GM12878 (cell line): ENCODE measurements at regions not wholly inside any gene's neighbourhood (a gene's known extent, or its start where the extent isn't known, plus 50 kb on each side); places are given as distances from the start of the nearest gene placed in this dataset.

Experiments
- ATAC-seq: fragments of 200-7000 bp; cut with Tn5 transposase; 3 replicates; pipeline ENCODE4 v1.9.1; 2020; ENCODE audit warnings: mild to moderate bottlenecking, moderate library complexity
- BruUV-seq: library from RNA; stranded (reverse); fragments of 400-500 nt; replicated peaks from 2 replicates; lab custom pipeline; 2021; lab: Mats Ljungman, UMichigan
- CTCF ChIA-PET: fragments of 300-600 bp; sonication (Branson Sonifier 250); formaldehyde crosslinking; extraction: SDS; loops from one replicate; lab custom pipeline; 2021; ENCODE audit warnings: inconsistent platforms; lab: Yijun Ruan, JAX
- POLR2A ChIA-PET: fragments of 350-600 bp; formaldehyde crosslinking; extraction: SDS; loops from one replicate; lab custom pipeline; 2021; ENCODE audit warnings: inconsistent platforms; lab: Charles Lee
- RAD21 ChIA-PET: fragments of 300-600 bp; sonication (Branson Sonifier 250); formaldehyde crosslinking; loops from one replicate; lab custom pipeline; 2023; ENCODE audit warnings: antibody characterized with exemption; ENCODE audit not compliant: unreplicated experiment; lab: Charles Lee
- SMC1A ChIA-PET: fragments of 300-600 bp; sonication (Branson Sonifier 250); formaldehyde crosslinking; loops from one replicate; lab custom pipeline; 2023; ENCODE audit not compliant: unreplicated experiment, uncharacterized antibody; lab: Charles Lee
- DNase-seq: peaks from one replicate; pipeline ENCODE4 v3.0.0-alpha.2; 2011; ENCODE audit warnings: low read depth, low spot score
- FAIRE-seq: peaks from 3 replicates; lab custom pipeline; 2011; peaks lifted over from hg19 to GRCh38; lab: Jason Lieb, UNC
- H2AFZ ChIP-seq: 2 replicates; pipeline ENCODE4 v1.6.0; 2011; ENCODE audit warnings: low read depth, low read length, control low read depth; ENCODE audit not compliant: control insufficient read depth
- H3K27ac ChIP-seq: 2 replicates; pipeline ENCODE4 v1.5.1; 2011; ENCODE audit warnings: control low read depth; ENCODE audit not compliant: control insufficient read depth, insufficient read depth
- H3K27me3 ChIP-seq, 2 experiments: replicated peaks in 1 of 2; 2 replicates each; pipeline versions ENCODE4 v1.6.0 to v1.6.1; 2011; ENCODE audit warnings: low read length in 1 of 2; ENCODE audit not compliant: control insufficient read depth in 2 of 2, insufficient read depth in 2 of 2
- H3K36me3 ChIP-seq, 2 experiments: 2 replicates each; pipeline ENCODE4 v1.5.1; 2011; ENCODE audit warnings: low read length in 1 of 2; ENCODE audit not compliant: control insufficient read depth in 2 of 2, insufficient read depth in 2 of 2
- H3K4me1 ChIP-seq: 2 replicates; pipeline ENCODE4 v1.6.1; 2011; ENCODE audit warnings: mild to moderate bottlenecking, low read length, moderate library complexity, mixed read lengths; ENCODE audit not compliant: control insufficient read depth, insufficient read depth
- H3K4me2 ChIP-seq: 2 replicates; pipeline ENCODE4 v1.6.0; 2011; ENCODE audit warnings: control low read depth; ENCODE audit not compliant: control insufficient read depth, insufficient read depth
- H3K4me3 ChIP-seq: fragments of 200-600 bp; sonication (generic); 2 replicates; pipeline ENCODE4 v1.5.1; 2016
- H3K79me2 ChIP-seq: 2 replicates; pipeline ENCODE4 v1.6.0; 2011; ENCODE audit warnings: low read length; ENCODE audit not compliant: control insufficient read depth, insufficient read depth
- H3K9ac ChIP-seq: 2 replicates; pipeline ENCODE4 v1.8.0; 2011; ENCODE audit warnings: low read length, control low read depth, mixed read lengths; ENCODE audit not compliant: control insufficient read depth, insufficient read depth
- H3K9me3 ChIP-seq: replicated peaks from 3 replicates; pipeline ENCODE4 v1.5.1; 2011; ENCODE audit warnings: mild to moderate bottlenecking, low read length; ENCODE audit not compliant: control insufficient read depth, insufficient read depth
- H4K20me1 ChIP-seq: 2 replicates; pipeline ENCODE4 v1.6.0; 2011; ENCODE audit not compliant: control insufficient read depth, insufficient read depth
- BHLHE40 ChIP-seq, 2 experiments: fragments of 450-650 bp in 1 of 2; IDR thresholded peaks; 2 replicates each; pipeline ENCODE4 v1.6.1; 2011 to 2017; ENCODE audit warnings: low read depth in 2 of 2, borderline replicate concordance in 1 of 2, improper control_type of control experiment in 1 of 2, low read length in 1 of 2, mild to moderate bottlenecking in 1 of 2
- IKZF2 ChIP-seq, 2 experiments: fragments of 450-650 bp; IDR thresholded peaks; 2 replicates each; pipeline ENCODE4 v1.6.1; 2017; ENCODE audit warnings: mild to moderate bottlenecking in 2 of 2, moderate library complexity in 2 of 2
- MEF2A ChIP-seq: IDR thresholded peaks from 2 replicates; pipeline ENCODE4 v1.6.1; 2011; ENCODE audit warnings: low read depth, mild to moderate bottlenecking, low read length, moderate library complexity; ENCODE audit not compliant: insufficient read depth
- MTA2 ChIP-seq: fragments of 450-650 bp; IDR thresholded peaks from 2 replicates; pipeline ENCODE4 v1.6.1; 2016; ENCODE audit warnings: low read depth, mild to moderate bottlenecking, moderate library complexity
- POLR2AphosphoS2 ChIP-seq: IDR thresholded peaks from 2 replicates; pipeline ENCODE4 v1.6.1; 2011; ENCODE audit warnings: low read depth, mild to moderate bottlenecking, low read length, improper control_type of control experiment, moderate library complexity
- SPI1 ChIP-seq: IDR thresholded peaks from 2 replicates; pipeline ENCODE4 v1.6.1; 2011; ENCODE audit warnings: low read depth, mild to moderate bottlenecking, low read length, moderate library complexity, borderline replicate concordance; ENCODE audit not compliant: insufficient read depth
- ZNF217 ChIP-seq: fragments of 450-650 bp; IDR thresholded peaks from 2 replicates; pipeline ENCODE4 v1.6.1; 2017; ENCODE audit warnings: antibody characterized with exemption, mild to moderate bottlenecking
- WGBS: methylation state at CpG from one replicate; pipeline ENCODE4 v1.1.6; 2016; ENCODE audit warnings: low lambda C conversion rate; ENCODE audit not compliant: insufficient replicate concordance, insufficient coverage; ENCODE audit errors: missing lambda C conversion rate; 5-methylcytosine and 5-hydroxymethylcytosine counted together
- in situ Hi-C: fragments of 300-500 bp; cut with MboI; formaldehyde crosslinking; loops from 9 replicates; pipeline ENCODE4 v1.14.3; 2018; ENCODE audit warnings: mixed read lengths
- intact Hi-C: fragments of 100-400 bp; cut with micrococcal nuclease; formaldehyde crosslinking; loops from one replicate; pipeline ENCODE4 v1.14.2; 2022; ENCODE audit not compliant: unreplicated experiment

- H3K9ac ChIP-seq = no peak overlapping the region
- no peaks in the 10 kb centered on the region for H3K36me3 ChIP-seq
- BruUV-seq = no TSS peak
- ChIA-PET RAD21 (interaction anchor here (0.6 kb wide), 1 partner anchor 564 kb away, joined by 3 read pairs; no protein-coding TSS in a partner anchor), CTCF (interaction anchor here (1.0 to 1.3 kb wide), 2 partner anchors 9 to 106 kb away, joined by 4 to 5 read pairs; no protein-coding TSS in a partner anchor), POLR2A (no interaction called here), SMC1A (interaction anchor here (1.0 to 1.4 kb wide), 5 partner anchors 10 to 137 kb away, joined by 3 to 4 read pairs (median 3); no protein-coding TSS in a partner anchor)
- intact Hi-C loops (no loop called here), in situ Hi-C loops (no loop called here)
- H3K4me2 ChIP-seq = no peak overlapping the region
- H3K4me3 ChIP-seq = no peak overlapping the region
- H3K27ac ChIP-seq = no peak overlapping the region
- DNase-seq = no peak
- peak; percentile 69 for ATAC-seq
- H2AFZ ChIP-seq = no peak overlapping the region
- H3K9me3 ChIP-seq = no peaks in the 10 kb centered on the region
- no peaks in the 10 kb centered on the region for H3K79me2 ChIP-seq
- WGBS = 5% methylated on average over 1 of the region's 1 CpG
- FAIRE-seq = no peak
- H4K20me1 ChIP-seq = no peaks in the 10 kb centered on the region
- no peaks in the 10 kb centered on the region for H3K4me1 ChIP-seq
- H3K27me3 ChIP-seq = no peaks in the 10 kb centered on the region
- TF ChIP-seq MEF2A (no peak), POLR2AphosphoS2 (no peak), ZNF217 (peak; percentile 33; the same call in 1 of the 2 replicates), MTA2 (peak; percentile 23; the same call in 1 of the 2 replicates), SPI1 (no peak), IKZF2 (IDR thresholded peaks at IDR 0.05) (peak in 1 of 2 experiments; percentile 1; a peak in 1 of 4 replicates), BHLHE40 (IDR thresholded peaks at IDR 0.05; ENCODE audit: borderline replicate concordance in 1 of 2, low read depth in 2 of 2, low read length in 1 of 2) (no peak)
Measured at GRCh38 chr20:7136886-7137285, 369.4 kb downstream of the BMP2 start.
